H1 (cell line): ENCODE measurements at regions not wholly inside any gene's neighbourhood (a gene's known extent, or its start where the extent isn't known, plus 50 kb on each side); places are given as distances from the start of the nearest gene placed in this dataset.

ENCODE experiments used
- ASH2L ChIP-seq: fragments of 200-600, 300-600 bp; sonication (generic); IDR thresholded peaks from one replicate; pipeline ENCODE4 v1.7.1; 2017; ENCODE audit warnings: low read length
- ATF2 ChIP-seq: IDR thresholded peaks from 2 replicates; pipeline ENCODE4 v1.6.1; 2012; ENCODE audit warnings: low read length, inconsistent platforms
- CBX5 ChIP-seq: fragments of 300-800, 300-1000 bp; sonication (generic); IDR thresholded peaks from 2 replicates; pipeline ENCODE4 v1.7.1; 2016; ENCODE audit warnings: antibody characterized with exemption, low read length, low read depth
- HDAC6 ChIP-seq: IDR thresholded peaks from one replicate; pipeline ENCODE4 v1.7.1; 2012; ENCODE audit warnings: low read depth, mild to moderate bottlenecking, inconsistent platforms, low read length, moderate library complexity
- SP4 ChIP-seq: IDR thresholded peaks from 2 replicates; pipeline ENCODE4 v1.6.1; 2012; ENCODE audit warnings: low read length, inconsistent platforms

GRCh38 chr16:7270006-7270405 lies 62.6 kb upstream of the RBFOX1 start (continued):
- TF ChIP-seq CBX5 = no peak
- TF ChIP-seq ASH2L = no peak
- no peak for TF ChIP-seq HDAC6
- no peak for TF ChIP-seq SP4
- TF ChIP-seq ATF2 = no peak
